Stimulated activated CD4-positive, alpha-beta T cell treated with anti-CD3 and anti-CD28 coated beads, TNF-alpha, amount 100 ng/mL, for 1 hour (primary cell): ENCODE measurements at regions not wholly inside any gene's neighbourhood (a gene's known extent, or its start where the extent isn't known, plus 50 kb on each side); places are given as distances from the start of the nearest gene placed in this dataset.

Source experiments
- DNase-seq, 3 donors: peaks; one replicate each; pipeline ENCODE4 v3.0.0-alpha.2; 2020; ENCODE audit warnings: low read depth in 3 of 3, low spot score in 1 of 3

GRCh38 chr12:94059394-94060368 lies 88.7 kb upstream of the PLXNC1 start:
- DNase-seq = no peak

DNA sequence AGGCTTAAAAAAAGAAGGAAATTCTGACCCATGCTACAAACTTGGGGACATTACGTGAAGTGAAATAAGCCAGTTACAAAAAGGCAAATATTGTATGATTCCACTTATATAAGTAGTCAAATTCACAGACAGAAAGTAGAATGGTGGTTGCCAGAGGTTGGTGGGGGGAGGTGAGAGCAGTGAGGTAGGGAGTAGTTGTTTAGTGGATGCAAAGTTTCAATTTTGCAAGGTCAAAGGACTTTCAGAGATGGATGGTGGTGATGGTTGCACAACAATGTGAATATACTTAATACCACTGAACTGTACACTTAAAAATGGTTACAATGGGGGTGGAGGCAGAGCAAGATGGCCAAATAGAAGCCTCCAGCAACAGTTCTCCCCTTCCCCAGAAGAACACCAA lies 86.2 kb upstream of the PLXNC1 start:
- no peak for DNase-seq

DNA sequence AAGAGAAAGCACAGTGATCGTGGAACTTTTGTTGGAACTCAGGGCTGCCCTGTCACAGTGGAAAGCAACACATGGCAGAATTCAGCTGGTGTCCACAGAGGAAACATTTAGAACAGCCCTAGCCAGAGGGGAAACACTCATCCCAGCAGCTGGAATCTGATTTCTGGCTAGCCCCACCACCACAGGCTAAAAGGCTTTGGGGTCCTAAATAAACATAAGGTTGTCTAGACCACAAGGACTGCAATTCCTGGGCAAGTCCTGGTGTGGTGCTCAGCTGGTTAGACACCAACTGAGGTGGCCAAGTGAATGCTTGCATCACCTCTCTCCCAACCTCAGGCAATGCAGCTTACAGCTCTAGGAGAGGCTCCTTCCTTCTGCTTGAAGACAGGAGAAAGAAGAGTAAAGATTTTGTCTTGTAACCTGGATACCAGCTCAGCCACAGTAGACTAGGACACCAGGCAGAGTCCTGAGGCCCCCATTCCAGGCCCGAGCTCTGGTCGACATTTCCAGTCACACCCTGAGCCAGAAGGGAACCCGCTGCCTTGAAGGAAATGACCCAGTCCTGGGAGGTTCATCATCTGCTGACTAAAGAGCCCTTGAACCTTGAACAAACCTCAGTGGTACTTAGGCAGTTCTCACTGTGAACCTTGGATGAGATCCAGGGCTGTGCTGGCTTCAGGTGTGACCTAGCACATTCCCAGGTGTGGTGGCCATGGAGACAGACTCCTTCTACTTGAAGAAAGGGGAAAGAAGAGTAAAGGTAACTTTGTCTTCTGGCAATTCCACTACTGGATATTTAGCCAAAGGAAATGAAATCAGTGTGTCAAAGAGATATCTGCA lies 85.4 kb upstream of the PLXNC1 start:
- no peak for DNase-seq

GRCh38 chr12:94070520-94070919 lies 77.9 kb upstream of the PLXNC1 start:
- no peak for DNase-seq

- DNase-seq = no peak
Measured at GRCh38 chr12:94071258-94071657, 77.1 kb upstream of the PLXNC1 start.

DNA sequence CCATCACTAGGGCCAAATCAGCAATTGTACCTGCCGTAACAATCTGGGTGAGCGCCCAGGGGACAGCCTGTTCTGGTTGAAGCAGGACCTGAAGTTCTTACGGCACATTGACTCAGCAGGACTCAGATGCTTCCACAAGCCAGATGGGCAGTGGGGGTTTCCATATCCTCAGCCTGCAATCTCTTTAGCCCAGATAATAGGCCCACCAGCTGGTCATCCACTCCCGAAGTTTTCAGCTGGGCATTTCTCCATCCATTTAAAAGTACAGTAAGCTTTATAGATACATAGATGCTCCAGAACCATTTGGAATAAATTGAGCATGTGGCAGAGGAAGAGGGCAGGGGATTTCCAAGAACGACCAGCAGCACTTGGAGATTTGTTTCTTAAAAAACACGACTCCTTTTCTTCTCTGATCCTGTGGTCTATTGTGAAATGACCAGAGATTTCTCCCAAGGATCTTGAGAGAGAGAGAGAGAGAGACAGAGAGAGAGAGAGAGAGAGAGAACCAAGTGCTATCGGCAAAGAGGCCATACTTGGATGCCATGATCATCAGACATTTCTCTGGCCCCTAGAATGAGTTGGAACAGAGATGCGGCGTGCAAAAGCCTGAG lies 74.8 kb upstream of the PLXNC1 start:
- no peak for DNase-seq

DNA sequence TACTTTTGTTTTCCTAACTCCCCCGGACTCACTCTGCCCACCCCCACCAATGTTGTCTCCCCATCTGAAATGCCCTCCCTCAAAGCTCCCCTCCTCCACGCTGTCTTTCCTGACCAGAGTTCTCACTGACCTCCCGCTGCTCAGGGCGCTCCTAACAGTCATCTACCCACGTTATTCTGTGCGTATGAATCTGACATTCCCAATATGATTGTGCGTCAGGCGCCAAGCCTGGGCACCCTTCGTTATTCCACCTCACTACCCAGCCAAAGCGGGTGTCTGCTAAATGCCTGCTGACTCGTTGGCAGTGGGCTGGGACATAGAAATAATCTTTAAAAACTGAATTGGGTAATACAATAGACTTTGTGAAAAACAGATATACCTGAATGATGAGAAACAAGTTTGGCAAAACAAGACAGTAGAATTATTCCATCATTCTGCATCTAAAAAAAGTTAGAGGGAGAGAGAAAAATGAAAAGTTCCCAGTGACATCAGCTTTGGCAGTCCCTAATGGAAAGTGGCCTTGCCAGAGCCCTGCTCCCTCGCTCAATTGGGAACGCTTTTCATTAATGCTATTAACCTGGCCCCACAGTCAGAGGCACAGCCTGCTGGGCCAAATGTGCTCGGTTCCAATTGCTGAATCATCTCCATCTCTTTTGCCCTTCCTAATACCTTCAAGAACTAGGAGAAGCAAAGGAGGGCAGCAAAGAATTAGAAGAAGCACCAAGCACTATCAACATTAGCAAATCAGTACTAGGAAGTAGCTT lies 74.0 kb upstream of the PLXNC1 start:
- DNase-seq = no peak

DNA sequence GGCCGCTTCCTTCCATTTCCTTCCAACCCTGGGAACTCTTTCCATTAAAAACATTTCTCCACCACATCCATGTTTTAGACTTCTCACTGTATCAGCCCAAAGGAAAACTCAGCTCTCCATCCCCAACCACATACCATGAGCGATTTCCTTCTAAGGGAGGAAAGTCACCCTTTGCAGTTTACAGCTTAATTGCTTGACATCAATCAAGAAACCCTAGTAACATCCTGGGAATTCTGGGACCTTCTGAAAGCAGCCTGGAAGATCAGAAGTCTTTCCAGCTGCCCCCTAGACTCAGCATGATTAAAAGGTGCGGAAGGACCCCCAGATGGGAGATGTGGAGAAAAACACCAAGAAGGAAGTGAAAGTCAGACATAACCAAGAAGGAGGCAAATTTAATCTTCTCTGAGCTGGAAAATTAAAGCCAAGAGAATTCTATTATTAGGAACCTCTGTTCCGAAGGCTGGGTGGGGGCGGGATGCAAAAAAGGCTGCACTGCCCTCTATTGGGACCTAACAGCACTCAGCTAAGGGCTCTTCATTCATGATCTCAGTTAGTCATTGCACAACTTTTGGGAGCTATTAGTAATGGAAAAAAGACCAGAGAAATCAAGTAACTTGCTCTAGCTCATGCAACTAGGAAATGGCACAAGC lies 73.3 kb upstream of the PLXNC1 start:
- no peak for DNase-seq

GRCh38 chr12:94077209-94077608 lies 71.2 kb upstream of the PLXNC1 start:
- no peak for DNase-seq

DNA sequence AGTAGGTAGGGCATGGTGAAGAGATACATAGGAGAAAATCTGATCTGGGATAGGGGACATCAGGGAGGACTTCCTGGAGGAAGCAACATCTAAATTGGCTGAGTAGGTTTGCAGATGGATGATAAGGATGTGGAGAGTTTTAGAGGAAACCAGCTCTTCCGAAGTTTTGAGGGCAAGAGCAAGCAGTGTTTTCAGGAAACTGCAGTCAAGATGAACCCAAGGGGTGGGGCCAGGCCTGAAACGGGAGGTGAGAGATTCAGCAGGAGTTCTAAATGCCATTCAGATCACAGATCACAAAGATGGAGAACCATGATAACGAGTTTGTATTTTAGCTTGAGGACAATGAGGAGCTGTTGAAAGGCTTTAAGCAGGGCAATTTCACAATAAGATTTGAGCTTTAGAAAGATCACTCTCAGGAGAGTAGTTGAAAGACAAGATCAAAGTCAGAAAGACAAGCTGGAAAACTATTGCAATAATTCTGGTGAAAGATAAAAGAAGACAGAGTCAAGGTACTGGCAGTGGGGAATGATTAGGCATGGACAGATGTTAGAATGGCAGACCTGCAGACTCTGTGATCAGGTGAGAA lies 70.1 kb upstream of the PLXNC1 start:
- no peak for DNase-seq

DNA sequence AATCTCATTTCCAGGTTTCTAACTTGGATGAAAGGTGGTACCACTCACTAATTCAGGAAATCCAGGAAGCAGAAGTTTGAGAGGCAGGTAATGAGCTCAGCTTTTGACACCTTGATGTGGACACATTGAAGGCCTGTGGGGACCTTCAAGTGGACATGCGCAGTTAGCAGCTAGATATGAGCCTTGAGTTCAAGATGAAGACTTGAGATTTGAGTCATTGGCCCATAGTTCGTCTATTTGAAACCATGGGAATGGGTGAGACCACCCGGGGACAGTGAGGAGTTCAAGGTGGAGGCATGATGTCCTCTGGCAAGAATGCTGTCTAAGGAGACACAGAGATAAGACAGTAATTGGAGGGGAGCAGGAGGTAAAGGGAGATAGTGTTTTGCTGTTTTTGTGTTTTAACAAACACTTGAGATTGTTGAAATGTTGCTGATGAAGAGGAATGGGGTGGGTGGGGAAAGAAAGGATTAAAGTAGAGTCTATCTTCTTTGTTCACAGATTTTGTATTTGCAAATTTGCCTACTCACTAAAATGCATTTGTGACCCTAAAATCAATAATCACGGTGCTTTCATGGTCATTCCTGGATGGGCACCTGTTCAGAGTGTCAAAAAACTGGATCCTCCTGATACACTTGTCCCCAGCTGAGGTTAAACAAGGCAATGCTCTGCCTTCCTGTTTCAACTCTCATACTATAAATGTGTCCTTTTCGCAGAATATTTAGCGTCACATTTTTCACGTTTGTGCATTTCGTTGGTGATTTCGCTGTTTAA lies 69.5 kb upstream of the PLXNC1 start:
- DNase-seq = no peak

GRCh38 chr12:94079566-94080340 lies 68.6 kb upstream of the PLXNC1 start:
- DNase-seq = no peak

GRCh38 chr12:94080341-94081009 lies 67.9 kb upstream of the PLXNC1 start:
- no peak for DNase-seq

DNA sequence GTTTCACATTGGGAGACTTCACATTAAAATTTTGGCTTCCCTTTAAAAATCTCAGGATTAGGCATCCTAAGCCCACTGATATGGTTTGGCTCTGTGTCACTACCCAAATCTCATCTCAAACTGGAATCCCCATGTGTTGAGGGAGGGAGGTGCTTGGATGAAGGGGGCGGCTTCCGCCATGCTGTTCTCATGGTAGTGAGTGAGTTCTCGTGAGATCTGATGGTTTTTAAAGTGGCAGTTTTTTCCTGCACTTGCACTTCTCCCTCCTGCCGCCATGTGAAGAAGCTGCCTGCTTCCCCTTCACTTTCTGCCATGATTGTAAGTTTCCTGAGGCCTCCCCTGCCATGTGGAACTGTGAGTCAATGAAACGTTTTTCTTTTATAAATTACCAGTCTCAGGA lies 65.7 kb upstream of the PLXNC1 start:
- no peak for DNase-seq

GRCh38 chr12:94089891-94090290 lies 58.5 kb upstream of the PLXNC1 start:
- no peak for DNase-seq

- no peak for DNase-seq
Measured at GRCh38 chr12:94091624-94092023, 56.8 kb upstream of the PLXNC1 start.

GRCh38 chr12:94092516-94093241 lies 55.7 kb upstream of the PLXNC1 start:
- no peak for DNase-seq
